IMR-90 (cell line): ENCODE measurements at regions not wholly inside any gene's neighbourhood (a gene's known extent, or its start where the extent isn't known, plus 50 kb on each side); places are given as distances from the start of the nearest gene placed in this dataset.

ENCODE experiments used
- ATAC-seq: fragments of 200-7000 bp; cut with Tn5 transposase; 2 replicates; pipeline ENCODE4 v1.9.1; 2020; ENCODE audit warnings: low read depth, mild to moderate bottlenecking, moderate library complexity
- BruUV-seq: library from RNA; stranded (reverse); fragments of 400-500 nt; replicated peaks from 2 replicates; lab custom pipeline; 2021; lab: Mats Ljungman, UMichigan
- CTCF ChIA-PET: fragments of 300-600 bp; formaldehyde crosslinking; extraction: SDS; loops from one replicate; lab custom pipeline; 2021; ENCODE audit warnings: antibody characterized with exemption; lab: Yijun Ruan, JAX
- POLR2A ChIA-PET: fragments of 300-600 bp; sonication (Branson Sonifier 250); formaldehyde crosslinking; loops from one replicate; lab custom pipeline; 2022; ENCODE audit warnings: antibody characterized with exemption; ENCODE audit not compliant: unreplicated experiment; lab: Charles Lee
- DNase-seq: peaks from one replicate; pipeline ENCODE4 v3.0.0; 2013
- H2AFZ ChIP-seq: replicated peaks from 2 replicates; pipeline ENCODE3; 2013; ENCODE audit warnings: low read length, mild to moderate bottlenecking; ENCODE audit not compliant: poor library complexity
- H2AK5ac ChIP-seq: 2 replicates; pipeline ENCODE4 v1.6.1; 2013; ENCODE audit warnings: low read depth, low read length, inconsistent platforms
- H2AK9ac ChIP-seq: replicated peaks from 2 replicates; pipeline ENCODE3; 2013; ENCODE audit warnings: mild to moderate bottlenecking, low read depth, low read length, moderate library complexity; ENCODE audit not compliant: poor library complexity
- H2BK120ac ChIP-seq: 2 replicates; pipeline ENCODE4 v1.6.1; 2013; ENCODE audit warnings: low read depth, low read length, inconsistent platforms
- H2BK15ac ChIP-seq: 3 replicates; pipeline ENCODE4 v1.6.1; 2013; ENCODE audit warnings: low read depth, low read length, inconsistent platforms
- H2BK20ac ChIP-seq: 2 replicates; pipeline ENCODE4 v1.6.1; 2013; ENCODE audit warnings: low read depth, mild to moderate bottlenecking, inconsistent platforms, low read length, moderate library complexity
- H2BK5ac ChIP-seq: 2 replicates; pipeline ENCODE4 v1.6.1; 2013; ENCODE audit warnings: mild to moderate bottlenecking, low read depth, low read length, inconsistent platforms; ENCODE audit not compliant: poor library complexity, severe bottlenecking
- H3K14ac ChIP-seq: replicated peaks from 2 replicates; pipeline ENCODE4 v1.6.1; 2013; ENCODE audit warnings: low read depth, low read length, inconsistent platforms
- H3K18ac ChIP-seq: 2 replicates; pipeline ENCODE4 v1.6.1; 2013; ENCODE audit warnings: low read depth, low read length, control low read depth
- H3K23ac ChIP-seq: 2 replicates; pipeline ENCODE4 v1.6.1; 2013; ENCODE audit warnings: low read depth, low read length, inconsistent platforms
- H3K27ac ChIP-seq: 2 replicates; pipeline ENCODE4 v1.5.1; 2013; ENCODE audit warnings: mild to moderate bottlenecking, control low read depth, low read length; ENCODE audit not compliant: insufficient read depth
- H3K27me3 ChIP-seq: 2 replicates; pipeline ENCODE4 v1.6.1; 2013; ENCODE audit warnings: low read length; ENCODE audit not compliant: control insufficient read depth, insufficient read depth
- H3K36me3 ChIP-seq: 2 replicates; pipeline ENCODE4 v1.6.1; 2013; ENCODE audit warnings: low read length, mixed read lengths; ENCODE audit not compliant: control insufficient read depth, insufficient read depth
- H3K4ac ChIP-seq: 2 replicates; pipeline ENCODE4 v1.6.1; 2013; ENCODE audit warnings: low read depth, low read length, inconsistent platforms
- H3K4me1 ChIP-seq: 2 replicates; pipeline ENCODE4 v1.6.1; 2013; ENCODE audit warnings: low read length, mixed read lengths; ENCODE audit not compliant: control insufficient read depth, insufficient read depth
- H3K4me2 ChIP-seq: 2 replicates; pipeline ENCODE4 v1.6.1; 2013; ENCODE audit warnings: low read depth, mild to moderate bottlenecking, control low read depth, low read length, moderate library complexity
- H3K4me3 ChIP-seq: 2 replicates; pipeline ENCODE4 v1.5.1; 2013; ENCODE audit warnings: low read depth, mild to moderate bottlenecking, control low read depth, low read length, moderate library complexity; ENCODE audit not compliant: insufficient read depth
- H3K56ac ChIP-seq: 2 replicates; pipeline ENCODE4 v1.6.1; 2013; ENCODE audit warnings: low read length, inconsistent platforms; ENCODE audit not compliant: insufficient read depth; ENCODE audit errors: extremely low read depth
- H3K79me1 ChIP-seq, 2 experiments: 2 replicates each; pipeline ENCODE4 v1.6.1; 2013; ENCODE audit warnings: low read length in 2 of 2, inconsistent platforms in 1 of 2, low read depth in 1 of 2
- H3K9ac ChIP-seq: 2 replicates; pipeline ENCODE4 v1.6.1; 2013; ENCODE audit warnings: low read depth, low read length, control low read depth
- H3K9me1 ChIP-seq: 2 replicates; pipeline ENCODE4 v1.6.1; 2013; ENCODE audit warnings: low read length, inconsistent platforms; ENCODE audit not compliant: insufficient read depth
- H3K9me3 ChIP-seq: 2 replicates; pipeline ENCODE4 v1.6.1; 2013; ENCODE audit warnings: low read length; ENCODE audit not compliant: control insufficient read depth, insufficient read depth
- H4K20me1 ChIP-seq: 2 replicates; pipeline ENCODE4 v1.6.1; 2013; ENCODE audit warnings: low read length, inconsistent platforms; ENCODE audit not compliant: insufficient read depth
- H4K5ac ChIP-seq: 2 replicates; pipeline ENCODE4 v1.6.1; 2013; ENCODE audit warnings: mild to moderate bottlenecking, low read depth, low read length, control low read depth
- H4K8ac ChIP-seq, 2 experiments: 2 replicates each; pipeline ENCODE4 v1.6.1; 2013; ENCODE audit warnings: low read depth in 2 of 2, low read length in 2 of 2, control low read depth in 1 of 2, inconsistent platforms in 1 of 2
- H4K91ac ChIP-seq: 2 replicates; pipeline ENCODE4 v1.6.1; 2013; ENCODE audit warnings: low read depth, low read length, inconsistent platforms; ENCODE audit not compliant: insufficient read depth
- CTCF ChIP-seq: conservative IDR thresholded peaks from 2 replicates; pipeline ENCODE4 v1.5.1; 2012; ENCODE audit warnings: mild to moderate bottlenecking, low read depth, low read length, improper control_type of control experiment
- ELK1 ChIP-seq: fragments of 150-350 bp; IDR thresholded peaks from 2 replicates; pipeline ENCODE4 v1.6.1; 2016; ENCODE audit warnings: low read depth, mild to moderate bottlenecking, low read length, moderate library complexity, borderline replicate concordance
- MAZ ChIP-seq: IDR thresholded peaks from 2 replicates; pipeline ENCODE4 v1.6.1; 2012; ENCODE audit warnings: low read depth, mild to moderate bottlenecking, low read length, improper control_type of control experiment, moderate library complexity, borderline replicate concordance
- MXI1 ChIP-seq: IDR thresholded peaks from 2 replicates; pipeline ENCODE4 v1.6.1; 2012; ENCODE audit warnings: low read depth, mild to moderate bottlenecking, low read length, moderate library complexity, borderline replicate concordance
- NFE2L2 ChIP-seq: fragments of 150-350 bp; IDR thresholded peaks from 2 replicates; pipeline ENCODE4 v1.6.1; 2016; ENCODE audit warnings: low read depth, mild to moderate bottlenecking, low read length
- POLR2A ChIP-seq: IDR thresholded peaks from 2 replicates; pipeline ENCODE4 v1.6.1; 2012; ENCODE audit warnings: mild to moderate bottlenecking, low read depth, low read length
- RAD21 ChIP-seq: IDR thresholded peaks from 2 replicates; pipeline ENCODE4 v1.6.1; 2012; ENCODE audit warnings: low read length, improper control_type of control experiment
- RCOR1 ChIP-seq: IDR thresholded peaks from 2 replicates; pipeline ENCODE4 v1.6.1; 2012; ENCODE audit warnings: mild to moderate bottlenecking, low read length, improper control_type of control experiment; ENCODE audit not compliant: insufficient replicate concordance
- RFX5 ChIP-seq: IDR thresholded peaks from 2 replicates; pipeline ENCODE4 v1.8.0; 2012; ENCODE audit warnings: low read depth, mild to moderate bottlenecking, low read length, moderate library complexity
- USF2 ChIP-seq: fragments of 150-350 bp; IDR thresholded peaks from 2 replicates; pipeline ENCODE4 v1.6.1; 2017; ENCODE audit warnings: mild to moderate bottlenecking, antibody characterized with exemption, low read length, low read depth
- WGBS, 2 experiments: methylation state at CpG; one replicate each; pipeline versions ENCODE4 v1.1.5 to v1.1.7; 2013; ENCODE audit warnings: missing lambda C conversion rate in 2 of 2; ENCODE audit not compliant: insufficient read length in 1 of 2; ENCODE audit errors: extremely low coverage in 2 of 2; 5-methylcytosine and 5-hydroxymethylcytosine counted together
- dilution Hi-C: fragments of 300-500 bp; cut with HindIII; formaldehyde crosslinking; loops from one replicate; pipeline ENCODE4 v1.14.3; 2018; ENCODE audit warnings: low sequenced_read_pairs; ENCODE audit not compliant: unreplicated experiment
- in situ Hi-C: fragments of 300-500 bp; cut with MboI; formaldehyde crosslinking; loops from 3 replicates; pipeline ENCODE4 v1.14.3; 2019; ENCODE audit warnings: low sequenced_read_pairs, inconsistent platforms, mixed read lengths
- intact Hi-C: fragments of 100-400 bp; cut with micrococcal nuclease; formaldehyde crosslinking; loops from 2 replicates; pipeline ENCODE4 v1.10.0; 2022

GRCh38 chr9:99286536-99286935 is 64.5 kb downstream of the SEC61B start:
- dilution Hi-C loops, result no loop called here
- Histone ChIP-seq H4K8ac (no peak overlapping the region), H3K4me2 (no peak overlapping the region), H3K4ac (no peak overlapping the region), H3K56ac (no peak overlapping the region), H3K79me1 (no peaks in the 10 kb centered on the region), H3K9me3 (no peaks in the 10 kb centered on the region), H3K14ac (no peak overlapping the region), H2AK9ac (no peak overlapping the region), H4K5ac (no peak overlapping the region), H4K20me1 (no peaks in the 10 kb centered on the region), H2BK20ac (no peak overlapping the region), H4K91ac (no peak overlapping the region), H2BK5ac (no peak overlapping the region), H2AK5ac (no peak overlapping the region), H3K4me3 (no peak overlapping the region), H2BK120ac (no peak overlapping the region), H3K4me1 (no peaks in the 10 kb centered on the region), H2AFZ (no peak overlapping the region), H3K18ac (no peak overlapping the region), H3K36me3 (no peaks in the 10 kb centered on the region), H3K9me1 (no peaks in the 10 kb centered on the region), H2BK15ac (no peak overlapping the region), H3K27me3 (peaks cover 23% of the 10 kb centered on the region), H3K9ac (no peak overlapping the region), H3K23ac (no peak overlapping the region), H3K27ac (no peak overlapping the region)
- ATAC-seq, result no peak
- ChIA-PET POLR2A (no interaction called here), CTCF (no interaction called here)
- whole genome bisulfite sequencing, 2 experiments, result no CpG with 5 or more reads among the region's 3 CpGs
- in situ Hi-C loops, result no loop called here
- no peak for DNase-seq
- BruUV-seq, result no TSS peak
- TF ChIP-seq MXI1 (no peak), RCOR1 (no peak), USF2 (no peak), RFX5 (no peak), CTCF (no peak), MAZ (no peak), ELK1 (no peak), RAD21 (no peak), POLR2A (no peak), NFE2L2 (no peak)
- intact Hi-C loops, result no loop called here
